ENCODE measurements at regions not wholly inside any gene's neighbourhood (a gene's known extent, or its start where the extent isn't known, plus 50 kb on each side); places are given as distances from the start of the nearest gene placed in this dataset.

DNA sequence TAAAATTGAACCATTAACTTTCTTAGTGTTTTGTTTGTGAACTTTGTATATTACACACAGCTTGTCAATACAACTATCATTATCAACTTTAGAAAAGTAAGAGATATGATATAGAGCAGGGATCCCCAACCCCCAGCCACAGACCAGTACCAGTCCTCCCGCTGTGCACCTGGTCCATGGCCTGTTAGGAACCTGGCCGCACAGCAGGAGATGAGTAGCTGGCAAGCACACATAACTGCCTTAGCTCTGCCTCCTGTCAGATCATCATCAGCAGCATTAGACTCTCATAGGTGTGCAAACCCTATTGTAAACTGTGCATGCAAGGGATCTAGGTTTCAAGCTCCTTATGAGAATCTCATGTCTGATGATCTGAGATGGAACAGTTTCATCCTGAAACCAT is 491.0 kb upstream of the NXPH2 start:
- TF ChIP-seq, protein P1, sequence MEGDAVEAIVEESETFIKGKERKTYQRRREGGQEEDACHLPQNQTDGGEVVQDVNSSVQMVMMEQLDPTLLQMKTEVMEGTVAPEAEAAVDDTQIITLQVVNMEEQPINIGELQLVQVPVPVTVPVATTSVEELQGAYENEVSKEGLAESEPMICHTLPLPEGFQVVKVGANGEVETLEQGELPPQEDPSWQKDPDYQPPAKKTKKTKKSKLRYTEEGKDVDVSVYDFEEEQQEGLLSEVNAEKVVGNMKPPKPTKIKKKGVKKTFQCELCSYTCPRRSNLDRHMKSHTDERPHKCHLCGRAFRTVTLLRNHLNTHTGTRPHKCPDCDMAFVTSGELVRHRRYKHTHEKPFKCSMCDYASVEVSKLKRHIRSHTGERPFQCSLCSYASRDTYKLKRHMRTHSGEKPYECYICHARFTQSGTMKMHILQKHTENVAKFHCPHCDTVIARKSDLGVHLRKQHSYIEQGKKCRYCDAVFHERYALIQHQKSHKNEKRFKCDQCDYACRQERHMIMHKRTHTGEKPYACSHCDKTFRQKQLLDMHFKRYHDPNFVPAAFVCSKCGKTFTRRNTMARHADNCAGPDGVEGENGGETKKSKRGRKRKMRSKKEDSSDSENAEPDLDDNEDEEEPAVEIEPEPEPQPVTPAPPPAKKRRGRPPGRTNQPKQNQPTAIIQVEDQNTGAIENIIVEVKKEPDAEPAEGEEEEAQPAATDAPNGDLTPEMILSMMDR (IDR thresholded peaks at IDR 0.05) = no peak
- TF ChIP-seq POLR2A (IDR thresholded peaks at IDR 0.05) (no peak), EP300 (IDR thresholded peaks at IDR 0.05) (no peak), POLR2AphosphoS5 (IDR thresholded peaks at IDR 0.05) (no peak)

Measured in gastroesophageal sphincter (tissue), 3 donors.